Thymus (tissue), 11 donors: ENCODE measurements at regions not wholly inside any gene's neighbourhood (a gene's known extent, or its start where the extent isn't known, plus 50 kb on each side); places are given as distances from the start of the nearest gene placed in this dataset.

ENCODE experiments used
- DNase-seq, 9 donors: peaks; one replicate each; pipeline ENCODE4 v3.0.0-alpha.2; 2013; ENCODE audit warnings: low spot score in 9 of 9, low read depth in 6 of 9, missing footprints in 1 of 9
- H3K27ac ChIP-seq, 2 donors: one replicate each; pipeline ENCODE4 v1.5.1; 2013; ENCODE audit warnings: control low read depth in 1 of 2, low read depth in 1 of 2, low read length in 1 of 2, mild to moderate bottlenecking in 1 of 2, moderate library complexity in 1 of 2
- H3K27me3 ChIP-seq, 2 donors: one replicate each; pipeline ENCODE4 v1.5.1; 2013; ENCODE audit warnings: low read length in 1 of 2; ENCODE audit not compliant: control insufficient read depth in 2 of 2, insufficient read depth in 1 of 2
- H3K36me3 ChIP-seq, 2 donors: one replicate each; pipeline ENCODE4 v1.5.1; 2013; ENCODE audit warnings: low read length in 1 of 2, mild to moderate bottlenecking in 1 of 2, moderate library complexity in 1 of 2; ENCODE audit not compliant: control insufficient read depth in 2 of 2, insufficient read depth in 2 of 2
- H3K4me1 ChIP-seq, 2 donors: one replicate each; pipeline ENCODE4 v1.5.1; 2013; ENCODE audit warnings: low read length in 2 of 2; ENCODE audit not compliant: control insufficient read depth in 2 of 2, insufficient read depth in 2 of 2
- H3K4me3 ChIP-seq, 2 donors: one replicate each; pipeline ENCODE4 v1.5.1; 2013; ENCODE audit warnings: low read length in 2 of 2, control low read depth in 1 of 2, mild to moderate bottlenecking in 1 of 2
- H3K9me3 ChIP-seq, 2 donors: one replicate each; pipeline ENCODE4 v1.5.1; 2013; ENCODE audit warnings: low read length in 1 of 2, mild to moderate bottlenecking in 1 of 2; ENCODE audit not compliant: control insufficient read depth in 2 of 2, insufficient read depth in 1 of 2
- WGBS: extraction: QIAGEN DNeasy Blood & Tissue Kit; methylation state at CpG from one replicate; pipeline ENCODE4 v1.1.7; 2013; 5-methylcytosine and 5-hydroxymethylcytosine counted together
- donor health status: healthy.

- H3K4me3 ChIP-seq, result no peak overlapping the region
- no peaks in the 10 kb centered on the region for H3K9me3 ChIP-seq
- no peaks in the 10 kb centered on the region for H3K27me3 ChIP-seq
- no peak overlapping the region for H3K27ac ChIP-seq
- H3K4me1 ChIP-seq, result peaks cover 0 to 9% of the 10 kb centered on the region in 2 donors
- H3K36me3 ChIP-seq, result no peaks in the 10 kb centered on the region
- 3% methylated on average over 5 of the region's 5 CpGs for WGBS
- DNase-seq, result peak in 7 of 9 donors; percentile 8 to 62 (median 17)
These were observed 365.9 kb downstream of the PLK2 start for GRCh38 chr5:58094031-58094430.

- no peak overlapping the region for H3K4me3 ChIP-seq
- no peaks in the 10 kb centered on the region for H3K9me3 ChIP-seq
- H3K27me3 ChIP-seq, result no peaks in the 10 kb centered on the region
- 98% methylated on average over 4 of the region's 4 CpGs for WGBS
- H3K4me1 ChIP-seq, result peaks cover 0 to 12% of the 10 kb centered on the region in 2 donors
- no peak for DNase-seq
- no peaks in the 10 kb centered on the region for H3K36me3 ChIP-seq
- no peak overlapping the region for H3K27ac ChIP-seq
These were observed 369.2 kb downstream of the PLK2 start for GRCh38 chr5:58090704-58091103.

GRCh38 chr5:58088941-58089340, 370.9 kb downstream of the PLK2 start:
- no peak overlapping the region for H3K27ac ChIP-seq
- H3K36me3 ChIP-seq, result no peaks in the 10 kb centered on the region
- DNase-seq, result no peak
- H3K4me1 ChIP-seq, result peaks cover 0 to 8% of the 10 kb centered on the region in 2 donors
- H3K4me3 ChIP-seq, result no peak overlapping the region
- no peaks in the 10 kb centered on the region for H3K9me3 ChIP-seq
- WGBS, result 85% methylated on average over 5 of the region's 5 CpGs
- H3K27me3 ChIP-seq, result no peaks in the 10 kb centered on the region

GRCh38 chr5:58087905-58088304, 372.0 kb downstream of the PLK2 start:
- Histone ChIP-seq H3K27ac (no peak overlapping the region), H3K27me3 (no peaks in the 10 kb centered on the region), H3K36me3 (no peaks in the 10 kb centered on the region), H3K4me3 (no peak overlapping the region), H3K9me3 (no peaks in the 10 kb centered on the region), H3K4me1 (peaks cover 0 to 3% of the 10 kb centered on the region in 2 donors)
- 51% methylated on average over 2 of the region's 2 CpGs for WGBS
- peak in 1 of 9 donors; percentile 16 for DNase-seq

- 95% methylated on average over 1 of the region's 1 CpG for WGBS
- H3K27ac ChIP-seq, result no peak overlapping the region
- no peak for DNase-seq
- H3K9me3 ChIP-seq, result no peaks in the 10 kb centered on the region
- H3K36me3 ChIP-seq, result no peaks in the 10 kb centered on the region
- H3K4me3 ChIP-seq, result no peak overlapping the region
- H3K27me3 ChIP-seq, result no peaks in the 10 kb centered on the region
- peaks cover 0 to 3% of the 10 kb centered on the region in 2 donors for H3K4me1 ChIP-seq
These were observed 372.8 kb downstream of the PLK2 start for GRCh38 chr5:58087123-58087522.

DNA sequence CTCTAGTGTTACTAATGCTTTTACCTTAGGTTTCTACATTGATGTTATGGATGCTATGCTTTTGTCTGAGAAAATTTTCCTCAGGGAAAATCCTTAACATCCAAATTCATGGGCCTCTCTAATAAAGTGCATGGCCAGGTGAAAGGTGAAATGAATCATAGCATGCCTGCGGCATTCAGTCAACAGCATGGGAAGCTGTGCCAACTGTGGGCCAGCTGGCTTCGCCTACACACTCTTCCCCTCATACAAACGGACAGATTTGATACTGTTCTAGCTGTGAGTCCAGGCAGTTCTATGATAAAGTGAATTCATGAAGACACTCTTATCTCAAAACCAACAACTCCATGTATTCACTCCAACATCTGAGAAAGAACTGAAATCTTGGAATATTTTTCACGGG, 374.1 kb downstream of the PLK2 start:
- Histone ChIP-seq H3K9me3 (no peaks in the 10 kb centered on the region), H3K27ac (no peak overlapping the region), H3K36me3 (no peaks in the 10 kb centered on the region), H3K4me3 (no peak overlapping the region), H3K4me1 (peaks cover 0 to 3% of the 10 kb centered on the region in 2 donors), H3K27me3 (no peaks in the 10 kb centered on the region)
- DNase-seq, result no peak
- WGBS, result 96% methylated on average over 4 of the region's 4 CpGs

DNA sequence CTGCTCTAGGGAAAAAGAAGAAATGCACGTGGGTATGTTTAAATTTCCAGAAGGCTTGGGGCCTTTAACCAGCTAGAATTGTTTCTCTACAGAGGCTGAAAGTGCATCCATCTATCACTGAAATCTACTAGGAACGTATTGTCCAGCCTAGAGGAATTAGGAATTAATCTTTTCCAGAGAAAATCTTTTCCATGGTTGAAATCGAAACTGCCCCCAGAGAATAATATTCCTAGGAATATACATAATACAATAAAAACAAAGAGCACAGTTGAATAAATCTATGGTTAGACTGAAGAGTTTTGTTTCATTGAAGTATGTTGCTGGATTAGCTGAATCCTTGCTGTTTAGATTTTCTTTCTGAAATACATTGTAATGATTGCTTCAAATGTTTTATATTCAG, 378.5 kb downstream of the PLK2 start:
- Histone ChIP-seq H3K4me1 (no peaks in the 10 kb centered on the region), H3K27ac (no peak overlapping the region), H3K9me3 (no peaks in the 10 kb centered on the region), H3K4me3 (no peak overlapping the region), H3K27me3 (no peaks in the 10 kb centered on the region), H3K36me3 (no peaks in the 10 kb centered on the region)
- DNase-seq, result no peak
- 92% methylated on average over 3 of the region's 3 CpGs for WGBS

DNA sequence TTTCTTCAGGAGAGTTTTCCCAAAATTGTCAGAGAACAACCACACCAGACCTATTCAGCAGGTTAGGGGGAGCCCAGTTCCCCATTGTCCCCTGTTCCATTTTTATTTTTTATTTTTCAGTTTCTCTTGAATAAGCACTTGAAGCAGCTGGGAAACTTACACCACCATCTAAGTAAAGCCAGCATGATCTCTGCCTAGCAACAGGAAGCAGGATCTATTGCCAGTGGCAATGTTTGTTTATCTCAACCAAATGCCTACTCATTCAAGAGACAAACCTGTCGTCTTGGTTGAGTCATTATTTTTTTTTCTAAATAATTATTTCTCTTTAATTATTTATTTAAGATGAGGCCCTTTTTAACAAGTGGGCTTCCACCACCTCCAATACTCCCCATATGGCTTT, 379.3 kb downstream of the PLK2 start:
- H3K4me3 ChIP-seq, result no peak overlapping the region
- DNase-seq, result no peak
- H3K36me3 ChIP-seq, result no peaks in the 10 kb centered on the region
- 78% methylated on average over 1 of the region's 1 CpG for WGBS
- no peak overlapping the region for H3K27ac ChIP-seq
- H3K9me3 ChIP-seq, result no peaks in the 10 kb centered on the region
- no peaks in the 10 kb centered on the region for H3K4me1 ChIP-seq
- no peaks in the 10 kb centered on the region for H3K27me3 ChIP-seq

- Histone ChIP-seq H3K27me3 (no peaks in the 10 kb centered on the region), H3K27ac (no peak overlapping the region), H3K4me3 (no peak overlapping the region), H3K36me3 (no peaks in the 10 kb centered on the region), H3K4me1 (no peaks in the 10 kb centered on the region), H3K9me3 (no peaks in the 10 kb centered on the region)
- no peak for DNase-seq
- 92% methylated on average over 2 of the region's 2 CpGs for WGBS
These were observed 381.9 kb downstream of the PLK2 start for GRCh38 chr5:58077966-58078365.

DNA sequence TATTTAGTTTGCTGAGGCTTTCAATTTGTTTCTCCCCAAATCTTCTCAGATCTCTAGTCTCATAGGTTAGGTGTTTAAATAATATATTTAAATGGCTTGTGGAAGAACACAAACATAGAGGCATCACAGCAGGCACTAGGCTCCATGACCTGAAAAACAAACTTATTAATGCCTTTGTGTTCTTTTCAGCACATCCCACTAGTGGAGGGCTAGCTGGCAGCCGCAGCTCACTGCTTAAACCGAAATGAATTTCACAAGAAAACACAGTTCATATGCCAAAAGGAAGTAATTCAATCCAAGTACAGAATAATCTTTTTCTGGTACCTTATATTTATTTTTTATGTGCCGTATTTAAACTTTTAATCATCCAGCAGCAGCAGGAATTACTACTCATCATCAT, 382.5 kb downstream of the PLK2 start:
- Histone ChIP-seq H3K4me3 (no peak overlapping the region), H3K36me3 (no peaks in the 10 kb centered on the region), H3K27ac (no peak overlapping the region), H3K9me3 (no peaks in the 10 kb centered on the region), H3K4me1 (no peaks in the 10 kb centered on the region), H3K27me3 (no peaks in the 10 kb centered on the region)
- DNase-seq, result no peak
- WGBS, result 95% methylated on average over 3 of the region's 3 CpGs
